GM12878 (cell line): ENCODE measurements at regions not wholly inside any gene's neighbourhood (a gene's known extent, or its start where the extent isn't known, plus 50 kb on each side); places are given as distances from the start of the nearest gene placed in this dataset.

ENCODE experiments used
- ATAC-seq: fragments of 200-7000 bp; cut with Tn5 transposase; 3 replicates; pipeline ENCODE4 v1.9.1; 2020; ENCODE audit warnings: mild to moderate bottlenecking, moderate library complexity
- BruUV-seq: library from RNA; stranded (reverse); fragments of 400-500 nt; replicated peaks from 2 replicates; lab custom pipeline; 2021; lab: Mats Ljungman, UMichigan
- CTCF ChIA-PET: fragments of 300-600 bp; sonication (Branson Sonifier 250); formaldehyde crosslinking; extraction: SDS; loops from one replicate; lab custom pipeline; 2021; ENCODE audit warnings: inconsistent platforms; lab: Yijun Ruan, JAX
- POLR2A ChIA-PET: fragments of 350-600 bp; formaldehyde crosslinking; extraction: SDS; loops from one replicate; lab custom pipeline; 2021; ENCODE audit warnings: inconsistent platforms; lab: Charles Lee
- RAD21 ChIA-PET: fragments of 300-600 bp; sonication (Branson Sonifier 250); formaldehyde crosslinking; loops from one replicate; lab custom pipeline; 2023; ENCODE audit warnings: antibody characterized with exemption; ENCODE audit not compliant: unreplicated experiment; lab: Charles Lee
- SMC1A ChIA-PET: fragments of 300-600 bp; sonication (Branson Sonifier 250); formaldehyde crosslinking; loops from one replicate; lab custom pipeline; 2023; ENCODE audit not compliant: unreplicated experiment, uncharacterized antibody; lab: Charles Lee
- DNase-seq: peaks from one replicate; pipeline ENCODE4 v3.0.0-alpha.2; 2011; ENCODE audit warnings: low read depth, low spot score
- FAIRE-seq: peaks from 3 replicates; lab custom pipeline; 2011; peaks lifted over from hg19 to GRCh38; lab: Jason Lieb, UNC
- H2AFZ ChIP-seq: 2 replicates; pipeline ENCODE4 v1.6.0; 2011; ENCODE audit warnings: low read depth, low read length, control low read depth; ENCODE audit not compliant: control insufficient read depth
- H3K27ac ChIP-seq: 2 replicates; pipeline ENCODE4 v1.5.1; 2011; ENCODE audit warnings: control low read depth; ENCODE audit not compliant: control insufficient read depth, insufficient read depth
- H3K27me3 ChIP-seq, 2 experiments: replicated peaks in 1 of 2; 2 replicates each; pipeline versions ENCODE4 v1.6.0 to v1.6.1; 2011; ENCODE audit warnings: low read length in 1 of 2; ENCODE audit not compliant: control insufficient read depth in 2 of 2, insufficient read depth in 2 of 2
- H3K36me3 ChIP-seq, 2 experiments: 2 replicates each; pipeline ENCODE4 v1.5.1; 2011; ENCODE audit warnings: low read length in 1 of 2; ENCODE audit not compliant: control insufficient read depth in 2 of 2, insufficient read depth in 2 of 2
- H3K4me1 ChIP-seq: 2 replicates; pipeline ENCODE4 v1.6.1; 2011; ENCODE audit warnings: mild to moderate bottlenecking, low read length, moderate library complexity, mixed read lengths; ENCODE audit not compliant: control insufficient read depth, insufficient read depth
- H3K4me2 ChIP-seq: 2 replicates; pipeline ENCODE4 v1.6.0; 2011; ENCODE audit warnings: control low read depth; ENCODE audit not compliant: control insufficient read depth, insufficient read depth
- H3K4me3 ChIP-seq: fragments of 200-600 bp; sonication (generic); 2 replicates; pipeline ENCODE4 v1.5.1; 2016
- H3K79me2 ChIP-seq: 2 replicates; pipeline ENCODE4 v1.6.0; 2011; ENCODE audit warnings: low read length; ENCODE audit not compliant: control insufficient read depth, insufficient read depth
- H3K9ac ChIP-seq: 2 replicates; pipeline ENCODE4 v1.8.0; 2011; ENCODE audit warnings: low read length, control low read depth, mixed read lengths; ENCODE audit not compliant: control insufficient read depth, insufficient read depth
- H3K9me3 ChIP-seq: replicated peaks from 3 replicates; pipeline ENCODE4 v1.5.1; 2011; ENCODE audit warnings: mild to moderate bottlenecking, low read length; ENCODE audit not compliant: control insufficient read depth, insufficient read depth
- H4K20me1 ChIP-seq: 2 replicates; pipeline ENCODE4 v1.6.0; 2011; ENCODE audit not compliant: control insufficient read depth, insufficient read depth
- BACH1 ChIP-seq: fragments of 450-650 bp; IDR thresholded peaks from 2 replicates; pipeline ENCODE4 v1.6.1; 2017; ENCODE audit warnings: mild to moderate bottlenecking, borderline replicate concordance
- CHD2 ChIP-seq: IDR thresholded peaks from 2 replicates; pipeline ENCODE4 v1.6.1; 2011; ENCODE audit warnings: low read depth, low read length, improper control_type of control experiment, borderline replicate concordance
- DPF2 ChIP-seq: fragments of 450-650 bp; IDR thresholded peaks from 2 replicates; pipeline ENCODE4 v1.6.1; 2017; ENCODE audit warnings: mild to moderate bottlenecking
- FOS ChIP-seq: IDR thresholded peaks from 3 replicates; pipeline ENCODE4 v1.6.1; 2011; ENCODE audit warnings: borderline replicate concordance; ENCODE audit not compliant: insufficient read length; ENCODE audit errors: extremely low read depth
- IRF4 ChIP-seq: IDR thresholded peaks from 2 replicates; pipeline ENCODE4 v1.6.1; 2011; ENCODE audit warnings: low read depth, low read length
- MYC ChIP-seq: IDR thresholded peaks from 2 replicates; pipeline ENCODE4 v1.6.1; 2011; ENCODE audit warnings: mild to moderate bottlenecking, low read length, moderate library complexity, inconsistent platforms; ENCODE audit not compliant: insufficient read depth, insufficient replicate concordance, insufficient read length, severe bottlenecking
- NFIC ChIP-seq: IDR thresholded peaks from 2 replicates; pipeline ENCODE4 v1.6.1; 2012; ENCODE audit warnings: low read depth, mild to moderate bottlenecking, inconsistent platforms, low read length, moderate library complexity
- NR2C2 ChIP-seq: IDR thresholded peaks from 2 replicates; pipeline ENCODE4 v1.6.1; 2011; ENCODE audit warnings: borderline replicate concordance, low read depth; ENCODE audit not compliant: control insufficient read depth, insufficient read length
- PBX3 ChIP-seq: IDR thresholded peaks from 2 replicates; pipeline ENCODE4 v1.6.1; 2011; ENCODE audit warnings: mild to moderate bottlenecking, low read depth, low read length, moderate library complexity; ENCODE audit not compliant: insufficient replicate concordance
- POU2F2 ChIP-seq: IDR thresholded peaks from 3 replicates; pipeline ENCODE4 v1.6.1; 2011; ENCODE audit warnings: low read depth, mild to moderate bottlenecking, low read length, borderline replicate concordance
- YY1 ChIP-seq: IDR thresholded peaks from 2 replicates; pipeline ENCODE4 v1.6.1; 2011; ENCODE audit warnings: low read depth, mild to moderate bottlenecking, low read length
- ZNF207 ChIP-seq: fragments of 450-650 bp; IDR thresholded peaks from 2 replicates; pipeline ENCODE4 v1.6.1; 2014; ENCODE audit warnings: antibody characterized with exemption, mild to moderate bottlenecking, borderline replicate concordance
- WGBS: methylation state at CpG from one replicate; pipeline ENCODE4 v1.1.6; 2016; ENCODE audit warnings: low lambda C conversion rate; ENCODE audit not compliant: insufficient replicate concordance, insufficient coverage; ENCODE audit errors: missing lambda C conversion rate; 5-methylcytosine and 5-hydroxymethylcytosine counted together
- in situ Hi-C: fragments of 300-500 bp; cut with MboI; formaldehyde crosslinking; loops from 9 replicates; pipeline ENCODE4 v1.14.3; 2018; ENCODE audit warnings: mixed read lengths
- intact Hi-C: fragments of 100-400 bp; cut with micrococcal nuclease; formaldehyde crosslinking; loops from one replicate; pipeline ENCODE4 v1.14.2; 2022; ENCODE audit not compliant: unreplicated experiment
- TF ChIP-seq, protein P1 (sequence below), 3 experiments: IDR thresholded peaks in 2 of 3; conservative IDR thresholded peaks in 1 of 3; 2 replicates each; pipeline ENCODE4 v1.5.1; 2011; ENCODE audit warnings: low read depth in 3 of 3, low read length in 3 of 3, mild to moderate bottlenecking in 3 of 3, control low read depth in 2 of 3, moderate library complexity in 2 of 3, inconsistent platforms in 1 of 3, mixed read lengths in 1 of 3; ENCODE audit not compliant: control insufficient read depth in 2 of 3, insufficient read depth in 1 of 3; ENCODE audit errors: extremely low read depth in 1 of 3
- TF ChIP-seq, protein P2 (sequence below): fragments of 150-350 bp; IDR thresholded peaks from 2 replicates; pipeline ENCODE4 v1.6.1; 2016; ENCODE audit warnings: low read depth, low read length
- TF ChIP-seq, protein P3 (sequence below): IDR thresholded peaks from 2 replicates; pipeline ENCODE4 v1.6.1; 2012; ENCODE audit warnings: mild to moderate bottlenecking, low read depth, low read length

DNA sequence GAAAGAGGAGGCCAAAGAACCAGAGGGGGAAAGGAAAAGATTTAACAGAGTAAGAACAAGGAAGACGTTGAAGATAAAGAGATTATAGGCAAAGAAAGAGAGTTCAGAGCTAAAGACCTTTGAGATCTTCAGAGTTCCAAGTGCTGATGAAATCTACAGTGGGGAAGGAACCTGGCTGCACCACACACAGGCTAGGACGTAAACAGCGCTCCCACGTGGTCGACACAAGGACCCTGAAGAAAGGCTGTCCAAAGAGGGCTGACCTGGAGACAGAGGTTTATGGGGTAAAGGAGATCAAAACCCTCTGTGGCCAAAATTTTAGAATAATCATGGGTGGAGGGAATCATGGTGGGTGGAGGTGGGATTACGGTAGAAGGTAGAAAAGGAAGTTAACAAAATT is 121.6 kb downstream of the PMP22 start:
- Histone ChIP-seq H3K36me3 (no peaks in the 10 kb centered on the region), H3K9ac (no peak overlapping the region), H3K4me2 (no peak overlapping the region), H2AFZ (no peak overlapping the region), H4K20me1 (no peaks in the 10 kb centered on the region), H3K4me1 (no peaks in the 10 kb centered on the region), H3K27ac (no peak overlapping the region), H3K4me3 (no peak overlapping the region), H3K27me3 (no peaks in the 10 kb centered on the region), H3K9me3 (no peaks in the 10 kb centered on the region), H3K79me2 (no peaks in the 10 kb centered on the region)
- intact Hi-C loops, result no loop called here
- no peak for ATAC-seq
- DNase-seq, result no peak
- ChIA-PET POLR2A (no interaction called here), RAD21 (no interaction called here), CTCF (interaction anchor here (0.7 kb wide), 1 partner anchor 643 kb away, joined by 3 read pairs; no protein-coding TSS in a partner anchor), SMC1A (no interaction called here)
- BruUV-seq, result no TSS peak
- 54% methylated on average over 6 of the region's 6 CpGs for WGBS
- FAIRE-seq, result no peak
- in situ Hi-C loops, result no loop called here
- TF ChIP-seq FOS (no peak), NFIC (no peak), YY1 (no peak), NR2C2 (no peak), PBX3 (no peak), CHD2 (no peak), IRF4 (no peak), DPF2 (no peak), ZNF207 (no peak), MYC (no peak), BACH1 (no peak), POU2F2 (no peak)
- TF ChIP-seq, protein P1, sequence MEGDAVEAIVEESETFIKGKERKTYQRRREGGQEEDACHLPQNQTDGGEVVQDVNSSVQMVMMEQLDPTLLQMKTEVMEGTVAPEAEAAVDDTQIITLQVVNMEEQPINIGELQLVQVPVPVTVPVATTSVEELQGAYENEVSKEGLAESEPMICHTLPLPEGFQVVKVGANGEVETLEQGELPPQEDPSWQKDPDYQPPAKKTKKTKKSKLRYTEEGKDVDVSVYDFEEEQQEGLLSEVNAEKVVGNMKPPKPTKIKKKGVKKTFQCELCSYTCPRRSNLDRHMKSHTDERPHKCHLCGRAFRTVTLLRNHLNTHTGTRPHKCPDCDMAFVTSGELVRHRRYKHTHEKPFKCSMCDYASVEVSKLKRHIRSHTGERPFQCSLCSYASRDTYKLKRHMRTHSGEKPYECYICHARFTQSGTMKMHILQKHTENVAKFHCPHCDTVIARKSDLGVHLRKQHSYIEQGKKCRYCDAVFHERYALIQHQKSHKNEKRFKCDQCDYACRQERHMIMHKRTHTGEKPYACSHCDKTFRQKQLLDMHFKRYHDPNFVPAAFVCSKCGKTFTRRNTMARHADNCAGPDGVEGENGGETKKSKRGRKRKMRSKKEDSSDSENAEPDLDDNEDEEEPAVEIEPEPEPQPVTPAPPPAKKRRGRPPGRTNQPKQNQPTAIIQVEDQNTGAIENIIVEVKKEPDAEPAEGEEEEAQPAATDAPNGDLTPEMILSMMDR (IDR thresholded peaks at IDR 0.05 in 2 of 3, conservative IDR thresholded peaks at IDR 0.05 in 1 of 3; ENCODE audit: control insufficient read depth in 2 of 3, extremely low read depth in 1 of 3, insufficient read depth in 1 of 3, low read depth in 3 of 3, low read length in 3 of 3), result no peak
- TF ChIP-seq, protein P2, sequence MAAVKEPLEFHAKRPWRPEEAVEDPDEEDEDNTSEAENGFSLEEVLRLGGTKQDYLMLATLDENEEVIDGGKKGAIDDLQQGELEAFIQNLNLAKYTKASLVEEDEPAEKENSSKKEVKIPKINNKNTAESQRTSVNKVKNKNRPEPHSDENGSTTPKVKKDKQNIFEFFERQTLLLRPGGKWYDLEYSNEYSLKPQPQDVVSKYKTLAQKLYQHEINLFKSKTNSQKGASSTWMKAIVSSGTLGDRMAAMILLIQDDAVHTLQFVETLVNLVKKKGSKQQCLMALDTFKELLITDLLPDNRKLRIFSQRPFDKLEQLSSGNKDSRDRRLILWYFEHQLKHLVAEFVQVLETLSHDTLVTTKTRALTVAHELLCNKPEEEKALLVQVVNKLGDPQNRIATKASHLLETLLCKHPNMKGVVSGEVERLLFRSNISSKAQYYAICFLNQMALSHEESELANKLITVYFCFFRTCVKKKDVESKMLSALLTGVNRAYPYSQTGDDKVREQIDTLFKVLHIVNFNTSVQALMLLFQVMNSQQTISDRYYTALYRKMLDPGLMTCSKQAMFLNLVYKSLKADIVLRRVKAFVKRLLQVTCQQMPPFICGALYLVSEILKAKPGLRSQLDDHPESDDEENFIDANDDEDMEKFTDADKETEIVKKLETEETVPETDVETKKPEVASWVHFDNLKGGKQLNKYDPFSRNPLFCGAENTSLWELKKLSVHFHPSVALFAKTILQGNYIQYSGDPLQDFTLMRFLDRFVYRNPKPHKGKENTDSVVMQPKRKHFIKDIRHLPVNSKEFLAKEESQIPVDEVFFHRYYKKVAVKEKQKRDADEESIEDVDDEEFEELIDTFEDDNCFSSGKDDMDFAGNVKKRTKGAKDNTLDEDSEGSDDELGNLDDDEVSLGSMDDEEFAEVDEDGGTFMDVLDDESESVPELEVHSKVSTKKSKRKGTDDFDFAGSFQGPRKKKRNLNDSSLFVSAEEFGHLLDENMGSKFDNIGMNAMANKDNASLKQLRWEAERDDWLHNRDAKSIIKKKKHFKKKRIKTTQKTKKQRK, result no peak
- TF ChIP-seq, protein P3, sequence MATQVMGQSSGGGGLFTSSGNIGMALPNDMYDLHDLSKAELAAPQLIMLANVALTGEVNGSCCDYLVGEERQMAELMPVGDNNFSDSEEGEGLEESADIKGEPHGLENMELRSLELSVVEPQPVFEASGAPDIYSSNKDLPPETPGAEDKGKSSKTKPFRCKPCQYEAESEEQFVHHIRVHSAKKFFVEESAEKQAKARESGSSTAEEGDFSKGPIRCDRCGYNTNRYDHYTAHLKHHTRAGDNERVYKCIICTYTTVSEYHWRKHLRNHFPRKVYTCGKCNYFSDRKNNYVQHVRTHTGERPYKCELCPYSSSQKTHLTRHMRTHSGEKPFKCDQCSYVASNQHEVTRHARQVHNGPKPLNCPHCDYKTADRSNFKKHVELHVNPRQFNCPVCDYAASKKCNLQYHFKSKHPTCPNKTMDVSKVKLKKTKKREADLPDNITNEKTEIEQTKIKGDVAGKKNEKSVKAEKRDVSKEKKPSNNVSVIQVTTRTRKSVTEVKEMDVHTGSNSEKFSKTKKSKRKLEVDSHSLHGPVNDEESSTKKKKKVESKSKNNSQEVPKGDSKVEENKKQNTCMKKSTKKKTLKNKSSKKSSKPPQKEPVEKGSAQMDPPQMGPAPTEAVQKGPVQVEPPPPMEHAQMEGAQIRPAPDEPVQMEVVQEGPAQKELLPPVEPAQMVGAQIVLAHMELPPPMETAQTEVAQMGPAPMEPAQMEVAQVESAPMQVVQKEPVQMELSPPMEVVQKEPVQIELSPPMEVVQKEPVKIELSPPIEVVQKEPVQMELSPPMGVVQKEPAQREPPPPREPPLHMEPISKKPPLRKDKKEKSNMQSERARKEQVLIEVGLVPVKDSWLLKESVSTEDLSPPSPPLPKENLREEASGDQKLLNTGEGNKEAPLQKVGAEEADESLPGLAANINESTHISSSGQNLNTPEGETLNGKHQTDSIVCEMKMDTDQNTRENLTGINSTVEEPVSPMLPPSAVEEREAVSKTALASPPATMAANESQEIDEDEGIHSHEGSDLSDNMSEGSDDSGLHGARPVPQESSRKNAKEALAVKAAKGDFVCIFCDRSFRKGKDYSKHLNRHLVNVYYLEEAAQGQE, result no peak
